ENCODE measurements at regions not wholly inside any gene's neighbourhood (a gene's known extent, or its start where the extent isn't known, plus 50 kb on each side); places are given as distances from the start of the nearest gene placed in this dataset.

GRCh38 chr2:12929758-12930157 is 213.0 kb downstream of the TRIB2 start:
- no peak for DNase-seq (ENCODE audit: low read depth in 2 of 2)

- DNase-seq (ENCODE audit: low read depth in 2 of 2): no peak
Observed at GRCh38 chr2:12930391-12930790, 213.7 kb downstream of the TRIB2 start.

DNA sequence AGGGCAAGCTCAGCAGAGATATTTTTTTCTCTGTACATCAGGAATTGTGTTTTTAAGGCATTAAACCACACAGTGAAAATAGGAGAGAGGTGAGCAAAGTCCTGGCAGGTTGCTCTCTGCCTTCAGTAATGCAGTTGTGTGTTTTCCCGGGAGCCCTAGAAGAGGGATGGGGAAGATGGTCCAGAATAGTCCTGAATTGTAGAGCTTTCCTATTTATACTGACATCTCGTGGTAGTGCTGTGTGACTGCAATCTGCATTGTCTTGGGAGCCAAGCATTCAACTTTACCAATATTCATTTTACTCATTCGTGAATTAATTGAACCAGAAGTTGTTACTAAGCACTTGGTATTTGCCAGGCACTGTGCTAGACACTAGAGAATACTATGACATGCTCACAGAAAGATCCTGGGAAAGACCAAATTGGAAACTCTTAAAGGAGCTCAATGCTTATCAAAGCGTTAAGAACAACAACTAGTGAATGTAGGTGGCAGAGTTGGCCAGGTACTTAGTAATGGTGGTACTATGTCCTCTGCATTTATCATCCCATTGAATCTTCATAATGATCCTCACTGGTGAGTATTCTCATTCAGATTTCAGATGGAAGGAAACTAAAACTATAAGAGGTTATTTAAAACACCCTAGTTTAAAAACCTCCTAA is 214.6 kb downstream of the TRIB2 start:
- no peak for DNase-seq (ENCODE audit: low read depth in 2 of 2)

- no peak for DNase-seq (ENCODE audit: low read depth in 2 of 2)
Observed at GRCh38 chr2:12932192-12932591, 215.5 kb downstream of the TRIB2 start.

DNA sequence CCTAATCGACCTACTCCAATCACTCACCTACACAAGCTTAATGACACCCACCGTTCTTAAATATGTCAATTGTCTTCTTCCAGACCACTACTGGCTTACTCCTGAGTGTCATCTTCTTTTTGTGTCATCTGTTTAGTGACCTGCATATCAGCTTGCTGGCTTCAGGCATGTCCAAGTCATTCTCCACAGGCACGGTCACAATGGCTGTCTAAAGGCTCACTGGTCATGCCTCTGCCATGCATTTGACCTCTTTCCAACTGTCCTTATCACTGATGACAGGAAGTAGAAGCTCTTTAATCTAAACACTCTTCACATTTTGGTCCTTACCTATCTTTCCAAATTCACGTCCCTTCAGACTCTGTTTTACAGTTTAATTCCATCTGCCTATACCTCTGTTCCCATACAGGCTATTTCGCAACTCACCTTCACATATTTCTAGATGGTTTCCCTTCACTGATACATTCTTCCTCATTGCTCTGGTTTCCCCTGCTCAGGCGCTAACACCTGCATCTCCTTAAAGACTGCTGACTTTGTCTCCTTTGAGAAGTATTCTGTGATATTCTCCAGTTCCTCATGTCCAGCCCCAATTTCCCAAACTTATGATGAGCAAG is 217.5 kb downstream of the TRIB2 start:
- no peak for DNase-seq (ENCODE audit: low read depth in 2 of 2)

- no peak for DNase-seq (ENCODE audit: low read depth in 2 of 2)
Observed at GRCh38 chr2:12935222-12935621, 218.5 kb downstream of the TRIB2 start.

DNA sequence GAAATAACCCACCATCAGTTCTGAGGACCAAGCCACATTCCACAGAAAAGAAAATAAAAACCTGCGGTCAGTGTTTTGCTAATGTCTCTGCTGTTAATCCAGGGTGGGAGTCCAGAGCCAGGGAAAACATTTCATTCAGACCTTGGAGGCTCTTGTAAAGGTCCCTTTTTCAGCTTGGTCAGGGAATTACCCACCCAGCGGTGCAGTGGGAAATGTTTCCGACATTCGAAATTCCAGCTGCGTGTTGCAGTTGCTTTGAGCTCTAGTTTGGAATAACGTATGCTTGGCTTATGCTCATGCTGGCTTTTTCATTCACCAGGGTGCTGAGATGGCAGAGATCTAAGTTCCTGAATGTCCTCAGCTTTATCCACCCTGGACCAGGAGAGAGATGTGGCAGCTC is 219.1 kb downstream of the TRIB2 start:
- no peak for DNase-seq (ENCODE audit: low read depth in 2 of 2)

GRCh38 chr2:12941203-12941602 is 224.5 kb downstream of the TRIB2 start:
- no peak for DNase-seq (ENCODE audit: low read depth in 2 of 2)

DNA sequence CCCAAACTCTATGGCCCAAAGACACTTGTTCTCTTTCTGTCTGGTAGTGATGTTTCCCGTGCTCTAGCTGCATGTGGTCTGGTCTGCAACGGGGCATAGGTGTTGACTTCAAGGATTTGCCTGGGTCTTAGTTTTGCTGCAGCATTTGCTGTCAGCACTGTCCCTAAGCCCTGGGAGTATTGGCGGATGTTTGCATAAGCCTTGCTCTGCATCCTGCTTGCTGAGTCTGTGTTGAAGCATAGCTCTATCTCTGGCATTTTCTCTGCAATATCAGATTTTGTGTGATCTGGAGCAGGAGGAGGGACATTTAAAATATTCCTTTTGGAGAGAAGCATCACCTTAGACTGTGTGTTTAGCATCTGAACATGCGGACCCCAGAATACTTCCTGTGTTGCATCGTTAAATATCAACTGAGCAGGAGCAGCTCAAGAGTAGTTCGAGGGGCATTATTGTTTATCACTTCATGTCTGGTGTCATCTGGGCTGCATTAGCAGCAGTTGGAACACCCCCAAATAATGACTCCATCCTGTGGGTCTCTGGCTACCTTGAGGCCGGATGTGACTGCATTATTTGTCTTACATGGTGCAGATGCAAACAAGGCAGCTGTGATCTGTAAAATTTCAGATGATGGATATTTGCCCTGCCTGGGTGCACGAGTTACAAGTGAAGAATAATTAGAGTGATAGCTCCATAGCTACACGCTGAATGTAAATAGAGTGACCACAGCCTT is 231.7 kb downstream of the TRIB2 start:
- no peak for DNase-seq (ENCODE audit: low read depth in 2 of 2)

GRCh38 chr2:12948961-12949353 is 232.2 kb downstream of the TRIB2 start:
- DNase-seq (ENCODE audit: low read depth in 2 of 2): no peak

- DNase-seq (ENCODE audit: low read depth in 2 of 2): no peak
Observed at GRCh38 chr2:12949406-12949805, 232.7 kb downstream of the TRIB2 start.

GRCh38 chr2:12950174-12950573 is 233.4 kb downstream of the TRIB2 start:
- no peak for DNase-seq (ENCODE audit: low read depth in 2 of 2)

DNA sequence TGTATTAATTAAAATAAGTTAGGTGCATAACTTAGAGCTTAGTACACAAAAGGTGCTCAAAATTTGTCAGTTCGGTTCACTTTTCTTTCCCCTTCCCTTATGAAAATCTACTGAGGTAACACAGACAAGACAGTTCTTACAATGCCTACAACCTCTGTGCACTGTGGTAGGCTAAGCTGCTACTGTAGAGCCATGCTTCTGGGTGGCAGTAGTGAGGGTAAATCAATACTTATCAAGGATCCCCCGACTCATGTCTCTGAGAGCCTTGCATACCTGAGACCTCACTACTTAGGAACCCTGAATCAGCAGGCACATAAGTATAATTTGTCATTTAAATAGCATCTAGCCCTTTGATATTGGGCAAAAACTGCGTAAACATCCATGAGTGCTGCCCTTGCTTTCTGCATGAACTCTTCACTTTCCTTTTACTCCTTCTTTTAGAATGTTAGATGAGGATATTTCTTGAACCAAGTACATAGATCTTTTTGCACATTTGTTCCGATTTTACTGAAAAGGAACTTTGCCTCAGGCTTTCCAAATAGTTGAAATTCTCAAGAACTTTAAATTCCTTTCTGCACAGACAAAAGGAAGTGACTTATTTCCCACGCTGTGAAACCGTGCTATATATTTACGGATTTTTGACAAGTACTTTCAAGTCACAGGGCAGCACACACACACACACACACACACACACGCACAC is 234.4 kb downstream of the TRIB2 start:
- DNase-seq (ENCODE audit: low read depth in 2 of 2): no peak

- DNase-seq (ENCODE audit: low read depth in 2 of 2): no peak
Observed at GRCh38 chr2:12951657-12951973, 234.9 kb downstream of the TRIB2 start.

DNA sequence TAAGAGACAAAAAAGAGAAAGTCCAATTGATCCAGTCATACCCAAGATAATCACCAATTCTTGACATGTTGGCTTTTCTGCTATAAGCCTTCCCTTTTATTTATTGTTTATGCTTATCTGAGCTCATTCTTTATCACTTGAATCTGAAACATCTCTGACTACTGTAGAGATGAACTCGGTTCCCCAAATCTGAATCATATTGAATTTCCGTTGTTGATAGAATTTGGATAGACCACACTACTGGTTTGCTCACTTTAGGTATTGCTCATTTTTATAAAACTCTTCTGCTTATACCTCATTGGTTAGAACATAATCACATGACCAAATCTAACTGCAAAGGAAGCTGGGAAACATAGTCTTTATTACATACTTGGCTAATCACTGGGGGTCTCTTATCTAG is 236.9 kb downstream of the TRIB2 start:
- no peak for DNase-seq (ENCODE audit: low read depth in 2 of 2)

- DNase-seq (ENCODE audit: low read depth in 2 of 2): no peak
Observed at GRCh38 chr2:12955864-12956263, 239.1 kb downstream of the TRIB2 start.

DNA sequence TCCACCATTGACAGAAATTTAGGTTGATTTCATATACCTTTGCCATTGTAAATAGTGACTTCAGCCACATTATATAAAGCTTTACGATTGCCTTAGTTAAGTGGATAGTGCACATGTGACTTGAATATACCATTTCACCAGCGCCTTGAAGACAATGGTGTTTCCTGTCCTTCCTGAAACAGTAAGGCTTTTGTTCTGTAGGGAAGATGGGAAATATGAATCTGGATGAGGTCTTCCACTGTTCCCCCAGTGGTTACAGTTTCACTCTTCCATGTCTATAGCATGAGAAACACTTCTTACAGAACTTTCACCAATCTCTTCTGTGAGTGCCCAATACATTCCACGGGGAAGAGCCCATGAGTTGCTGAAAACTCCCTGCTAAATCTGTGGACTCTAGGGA is 240.5 kb downstream of the TRIB2 start:
- DNase-seq (ENCODE audit: low read depth in 2 of 2): no peak

DNA sequence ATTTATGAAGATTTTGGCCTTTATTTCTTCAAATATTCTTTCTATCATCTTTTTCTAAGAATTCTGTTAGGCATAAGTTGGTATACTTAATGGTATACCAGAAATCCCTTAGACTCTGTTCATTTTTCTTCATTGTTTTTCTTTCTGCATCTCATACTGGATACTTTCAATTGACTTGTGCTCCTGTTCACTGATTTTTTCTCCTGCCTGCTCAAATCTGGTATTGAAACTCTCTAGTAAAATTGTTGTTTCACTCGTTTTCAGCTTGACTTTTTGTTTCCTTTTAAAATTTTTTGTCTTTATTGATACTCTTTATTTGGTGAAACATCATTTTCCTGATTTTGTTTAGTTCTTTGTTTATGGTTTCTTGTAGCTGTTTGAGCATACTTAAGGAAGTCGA is 243.2 kb downstream of the TRIB2 start:
- DNase-seq (ENCODE audit: low read depth in 2 of 2): no peak

GRCh38 chr2:12960671-12961070 is 243.9 kb downstream of the TRIB2 start:
- DNase-seq (ENCODE audit: low read depth in 2 of 2): no peak

DNA sequence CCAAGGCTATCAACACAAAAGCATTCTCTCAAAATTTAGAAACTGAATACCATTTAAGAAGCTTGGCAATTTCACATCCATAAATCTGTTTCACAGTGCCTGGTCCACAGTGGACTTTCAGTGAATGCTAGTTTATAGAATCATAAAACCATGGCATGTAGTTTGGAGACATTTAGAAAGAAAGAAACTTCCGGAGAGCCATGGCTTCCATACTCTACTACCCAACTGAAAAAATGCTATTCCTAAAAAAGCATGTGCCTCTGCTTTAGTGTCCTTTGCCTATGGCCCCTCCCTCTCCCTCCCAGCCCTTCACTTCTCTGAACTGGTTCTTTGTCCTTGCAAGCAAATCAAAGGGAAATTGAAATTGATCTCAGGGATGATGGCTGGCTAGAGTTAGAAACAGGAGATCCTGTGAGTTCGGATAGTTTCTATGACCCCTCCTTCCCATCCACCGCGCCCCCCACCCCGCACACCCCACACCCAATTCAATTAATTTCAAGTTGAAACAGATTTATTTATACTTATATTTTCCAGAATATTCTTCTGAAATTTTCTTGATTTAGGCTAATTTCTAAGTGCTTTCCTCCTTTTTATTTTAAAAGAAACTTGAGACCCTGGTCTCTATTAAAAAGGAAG is 248.3 kb downstream of the TRIB2 start:
- DNase-seq (ENCODE audit: low read depth in 2 of 2): no peak

GRCh38 chr2:12965540-12966269 is 249.0 kb downstream of the TRIB2 start:
- DNase-seq (ENCODE audit: low read depth in 2 of 2): no peak

DNA sequence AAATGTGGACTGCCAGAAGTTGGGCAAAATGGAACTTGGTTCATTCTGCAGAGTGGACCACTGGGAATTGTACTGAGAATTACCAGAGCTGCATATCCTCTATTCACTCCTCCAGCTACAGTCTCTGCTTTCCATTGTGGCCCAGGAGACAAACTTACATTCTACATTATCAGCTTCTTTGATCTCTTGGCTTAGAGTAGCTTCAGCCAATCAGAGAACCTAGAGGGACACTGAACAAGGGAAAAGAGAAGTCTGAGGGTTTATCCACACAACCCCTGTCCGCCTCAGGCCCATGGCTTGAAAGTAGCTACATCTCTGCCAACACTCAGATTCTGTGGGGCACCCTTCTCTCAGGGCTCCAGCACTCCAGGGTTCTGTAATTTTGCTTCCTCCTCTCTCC is 251.1 kb downstream of the TRIB2 start:
- DNase-seq (ENCODE audit: low read depth in 2 of 2): no peak
